GM23338 (cell line): ENCODE measurements at regions not wholly inside any gene's neighbourhood (a gene's known extent, or its start where the extent isn't known, plus 50 kb on each side); places are given as distances from the start of the nearest gene placed in this dataset.

Experiments
- ATAC-seq: fragments of 200-7000 bp; cut with Tn5 transposase; 3 replicates; pipeline ENCODE4 v1.9.1; 2020
- DNase-seq: peaks from one replicate; pipeline ENCODE4 v3.0.0-alpha.2; 2015; ENCODE audit warnings: low spot score
- H2AFZ ChIP-seq: fragments of 200-600 bp; sonication (generic); 2 replicates; pipeline ENCODE4 v1.8.0; 2016; ENCODE audit warnings: antibody characterized with exemption, mild to moderate bottlenecking, moderate library complexity
- H3F3A ChIP-seq: fragments of 200-600 bp; sonication (generic); replicated peaks from 2 replicates; pipeline ENCODE4 v1.8.0; 2017; ENCODE audit warnings: antibody characterized with exemption, mixed run types, low read depth
- H3K27ac ChIP-seq: fragments of 200-600 bp; sonication (generic); 2 replicates; pipeline ENCODE4 v1.6.1; 2016; ENCODE audit warnings: low read depth
- H3K27me3 ChIP-seq: fragments of 200-600 bp; sonication (generic); 2 replicates; pipeline ENCODE4 v1.8.0; 2016; ENCODE audit warnings: mild to moderate bottlenecking, mixed run types, moderate library complexity; ENCODE audit not compliant: insufficient read depth
- H3K36me3 ChIP-seq: fragments of 200-600 bp; sonication (generic); 2 replicates; pipeline ENCODE4 v1.8.0; 2016; ENCODE audit warnings: mild to moderate bottlenecking; ENCODE audit not compliant: insufficient read depth
- H3K4me1 ChIP-seq: fragments of 200-600 bp; sonication (generic); 2 replicates; pipeline ENCODE4 v1.8.0; 2016; ENCODE audit warnings: mild to moderate bottlenecking, moderate library complexity; ENCODE audit not compliant: insufficient read depth
- H3K4me2 ChIP-seq: fragments of 200-600 bp; sonication (generic); 2 replicates; pipeline ENCODE4 v1.7.1; 2017; ENCODE audit warnings: mixed run types
- H3K4me3 ChIP-seq: fragments of 200-600 bp; sonication (generic); 2 replicates; pipeline ENCODE4 v1.6.1; 2016; ENCODE audit warnings: mixed run types
- H3K79me2 ChIP-seq: fragments of 200-600 bp; sonication (generic); replicated peaks from 2 replicates; pipeline ENCODE4 v1.8.0; 2017; ENCODE audit warnings: mild to moderate bottlenecking; ENCODE audit not compliant: insufficient read depth
- H3K9me2 ChIP-seq: fragments of 200-600 bp; sonication (generic); 2 replicates; pipeline ENCODE4 v1.8.0; 2017; ENCODE audit not compliant: insufficient read depth
- H4K20me1 ChIP-seq: fragments of 200-600 bp; sonication (generic); replicated peaks from 2 replicates; pipeline ENCODE4 v1.8.0; 2017; ENCODE audit warnings: mild to moderate bottlenecking; ENCODE audit not compliant: insufficient read depth
- H3K27ac Mint-ChIP-seq: 2 replicates; pipeline ENCODE4 v1.8.0; 2020; ENCODE audit warnings: inconsistent platforms, mild to moderate bottlenecking, moderate library complexity, mixed read lengths
- H3K27me3 Mint-ChIP-seq: 3 replicates; pipeline ENCODE4 v1.8.0; 2022; ENCODE audit warnings: low read depth, mild to moderate bottlenecking, moderate library complexity, mixed read lengths, inconsistent platforms; ENCODE audit not compliant: insufficient read depth, poor library complexity
- H3K36me3 Mint-ChIP-seq: 3 replicates; pipeline ENCODE4 v1.8.0; 2021; ENCODE audit warnings: low read depth, mild to moderate bottlenecking, inconsistent platforms, moderate library complexity, mixed read lengths
- H3K4me1 Mint-ChIP-seq: 3 replicates; pipeline ENCODE4 v1.8.0; 2020; ENCODE audit warnings: mild to moderate bottlenecking, inconsistent platforms, mixed read lengths
- H3K4me3 Mint-ChIP-seq: 3 replicates; pipeline ENCODE4 v1.8.0; 2021; ENCODE audit warnings: moderate library complexity, mild to moderate bottlenecking, inconsistent platforms, mixed read lengths
- H3K9me3 Mint-ChIP-seq: 3 replicates; pipeline ENCODE4 v1.8.0; 2020; ENCODE audit warnings: moderate library complexity, mild to moderate bottlenecking, inconsistent platforms, mixed read lengths
- CREB1 ChIP-seq: fragments of 250-450 bp; sonication (Bioruptor Pico); IDR thresholded peaks from 2 replicates; pipeline ENCODE4 v1.5.0; 2020; ENCODE audit warnings: low read depth, mild to moderate bottlenecking, moderate library complexity
- CTCF ChIP-seq, 2 experiments: fragments of 200-600 bp in 1 of 2; sonication (generic) in 1 of 2; conservative IDR thresholded peaks; 2 replicates each; pipeline versions ENCODE4 v1.5.1 to v1.6.1; 2016 to 2017; ENCODE audit warnings: antibody characterized with exemption in 2 of 2, low read depth in 2 of 2, mild to moderate bottlenecking in 2 of 2, moderate library complexity in 1 of 2
- ETS1 ChIP-seq: IDR thresholded peaks from 2 replicates; pipeline ENCODE4 v1.6.1; 2016; ENCODE audit warnings: antibody characterized with exemption
- EZH2 ChIP-seq: fragments of 200-600 bp; sonication (generic); IDR thresholded peaks from one replicate; pipeline ENCODE4 v1.8.0; 2017; ENCODE audit warnings: antibody characterized with exemption, mild to moderate bottlenecking, low read depth; ENCODE audit not compliant: unreplicated experiment
- EZH2phosphoT487 ChIP-seq: fragments of 200-600 bp; sonication (generic); IDR thresholded peaks from one replicate; pipeline ENCODE4 v1.8.1; 2018; ENCODE audit warnings: antibody characterized with exemption; ENCODE audit not compliant: unreplicated experiment
- JUNB ChIP-seq: IDR thresholded peaks from one replicate; pipeline ENCODE4 v1.6.1; 2016; ENCODE audit warnings: antibody characterized with exemption; ENCODE audit not compliant: unreplicated experiment
- POLR2AphosphoS5 ChIP-seq: IDR thresholded peaks from 2 replicates; pipeline ENCODE4 v1.6.1; 2016; ENCODE audit warnings: antibody characterized with exemption, low read depth
- STAT1 ChIP-seq: IDR thresholded peaks from one replicate; pipeline ENCODE4 v1.6.1; 2016; ENCODE audit warnings: antibody characterized with exemption; ENCODE audit not compliant: unreplicated experiment
- ZNF114 ChIP-seq: fragments of 250-450 bp; sonication (Bioruptor Pico); IDR thresholded peaks from 2 replicates; pipeline ENCODE4 v1.5.0; 2020; ENCODE audit warnings: mild to moderate bottlenecking, moderate library complexity
- ZNF331 ChIP-seq: fragments of 250-450 bp; sonication (Bioruptor Pico); IDR thresholded peaks from 2 replicates; pipeline ENCODE4 v1.5.0; 2020; ENCODE audit warnings: low read depth, mild to moderate bottlenecking, moderate library complexity
- TF ChIP-seq, protein P1 (sequence below): fragments of 250-450 bp; sonication (Bioruptor Pico); IDR thresholded peaks from 2 replicates; pipeline ENCODE4 v1.5.0; 2020; ENCODE audit warnings: mild to moderate bottlenecking, moderate library complexity
- TF ChIP-seq, protein P2 (sequence below): IDR thresholded peaks from one replicate; pipeline ENCODE4 v1.6.1; 2018; ENCODE audit warnings: antibody characterized with exemption; ENCODE audit not compliant: unreplicated experiment

DNA sequence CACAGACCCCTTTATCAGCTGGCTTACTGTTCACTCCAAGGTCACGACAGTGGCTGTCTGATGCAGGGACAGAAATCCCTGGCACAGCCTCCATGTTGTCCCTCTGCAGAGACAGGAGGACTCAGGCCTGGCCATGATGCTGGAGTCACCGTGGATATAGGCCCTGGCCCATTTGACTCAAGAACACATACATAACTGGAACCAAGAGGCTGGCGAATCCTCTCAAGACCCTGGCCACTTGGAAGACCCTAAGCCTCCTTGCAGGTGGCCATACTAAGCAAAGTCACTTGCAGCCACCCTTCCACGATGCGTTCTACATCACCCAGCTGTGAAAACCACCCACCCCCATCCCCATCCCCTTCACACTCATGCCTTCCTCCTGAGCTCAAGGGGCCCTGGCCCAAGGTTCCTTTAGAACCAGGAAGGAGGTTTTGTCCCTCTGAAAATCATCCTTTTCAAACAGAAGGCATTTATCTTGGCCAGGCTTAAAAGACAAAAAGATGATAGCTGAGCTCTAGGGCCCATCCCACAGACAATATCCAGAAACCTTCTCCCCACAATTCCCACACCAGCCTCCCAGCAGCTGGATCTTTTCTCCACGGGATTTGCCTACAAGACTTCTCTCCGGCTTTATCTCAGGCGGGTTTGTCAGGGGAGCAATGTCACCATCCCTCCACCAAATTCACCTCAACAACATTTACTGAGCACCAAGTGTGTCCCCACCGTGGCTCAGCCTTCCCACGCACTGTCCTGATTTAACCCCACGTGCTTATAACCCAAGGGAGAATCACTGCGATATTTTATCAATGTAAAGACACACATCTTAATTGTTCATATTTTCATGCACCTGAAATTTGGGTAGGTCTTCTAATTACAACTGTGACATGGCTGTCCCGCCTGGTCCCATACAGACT, 123.4 kb upstream of the SERPIND1 start:
- H3K4me1 Mint-ChIP-seq, result no peaks in the 10 kb centered on the region
- no peak overlapping the region for H3K27ac Mint-ChIP-seq
- DNase-seq (no peak), ATAC-seq (no peak)
- H3K36me3 Mint-ChIP-seq, result no peaks in the 10 kb centered on the region
- Histone ChIP-seq H3K27ac (no peak overlapping the region), H3F3A (no peaks in the 10 kb centered on the region), H3K4me2 (no peak overlapping the region), H3K4me1 (no peaks in the 10 kb centered on the region), H3K9me2 (no peaks in the 10 kb centered on the region), H3K79me2 (no peaks in the 10 kb centered on the region), H3K4me3 (no peak overlapping the region), H2AFZ (no peak overlapping the region), H4K20me1 (no peaks in the 10 kb centered on the region), H3K27me3 (no peaks in the 10 kb centered on the region), H3K36me3 (no peaks in the 10 kb centered on the region)
- no peak overlapping the region for H3K4me3 Mint-ChIP-seq
- no peak for TF ChIP-seq ZNF331 (CRISPR knock-in tag)
- no peak for TF ChIP-seq ZNF114
- no peak for TF ChIP-seq EZH2phosphoT487
- no peak for TF ChIP-seq CREB1 (CRISPR knock-in tag)
- TF ChIP-seq POLR2AphosphoS5, result no peak
- no peak for TF ChIP-seq EZH2
- TF ChIP-seq, protein P1, sequence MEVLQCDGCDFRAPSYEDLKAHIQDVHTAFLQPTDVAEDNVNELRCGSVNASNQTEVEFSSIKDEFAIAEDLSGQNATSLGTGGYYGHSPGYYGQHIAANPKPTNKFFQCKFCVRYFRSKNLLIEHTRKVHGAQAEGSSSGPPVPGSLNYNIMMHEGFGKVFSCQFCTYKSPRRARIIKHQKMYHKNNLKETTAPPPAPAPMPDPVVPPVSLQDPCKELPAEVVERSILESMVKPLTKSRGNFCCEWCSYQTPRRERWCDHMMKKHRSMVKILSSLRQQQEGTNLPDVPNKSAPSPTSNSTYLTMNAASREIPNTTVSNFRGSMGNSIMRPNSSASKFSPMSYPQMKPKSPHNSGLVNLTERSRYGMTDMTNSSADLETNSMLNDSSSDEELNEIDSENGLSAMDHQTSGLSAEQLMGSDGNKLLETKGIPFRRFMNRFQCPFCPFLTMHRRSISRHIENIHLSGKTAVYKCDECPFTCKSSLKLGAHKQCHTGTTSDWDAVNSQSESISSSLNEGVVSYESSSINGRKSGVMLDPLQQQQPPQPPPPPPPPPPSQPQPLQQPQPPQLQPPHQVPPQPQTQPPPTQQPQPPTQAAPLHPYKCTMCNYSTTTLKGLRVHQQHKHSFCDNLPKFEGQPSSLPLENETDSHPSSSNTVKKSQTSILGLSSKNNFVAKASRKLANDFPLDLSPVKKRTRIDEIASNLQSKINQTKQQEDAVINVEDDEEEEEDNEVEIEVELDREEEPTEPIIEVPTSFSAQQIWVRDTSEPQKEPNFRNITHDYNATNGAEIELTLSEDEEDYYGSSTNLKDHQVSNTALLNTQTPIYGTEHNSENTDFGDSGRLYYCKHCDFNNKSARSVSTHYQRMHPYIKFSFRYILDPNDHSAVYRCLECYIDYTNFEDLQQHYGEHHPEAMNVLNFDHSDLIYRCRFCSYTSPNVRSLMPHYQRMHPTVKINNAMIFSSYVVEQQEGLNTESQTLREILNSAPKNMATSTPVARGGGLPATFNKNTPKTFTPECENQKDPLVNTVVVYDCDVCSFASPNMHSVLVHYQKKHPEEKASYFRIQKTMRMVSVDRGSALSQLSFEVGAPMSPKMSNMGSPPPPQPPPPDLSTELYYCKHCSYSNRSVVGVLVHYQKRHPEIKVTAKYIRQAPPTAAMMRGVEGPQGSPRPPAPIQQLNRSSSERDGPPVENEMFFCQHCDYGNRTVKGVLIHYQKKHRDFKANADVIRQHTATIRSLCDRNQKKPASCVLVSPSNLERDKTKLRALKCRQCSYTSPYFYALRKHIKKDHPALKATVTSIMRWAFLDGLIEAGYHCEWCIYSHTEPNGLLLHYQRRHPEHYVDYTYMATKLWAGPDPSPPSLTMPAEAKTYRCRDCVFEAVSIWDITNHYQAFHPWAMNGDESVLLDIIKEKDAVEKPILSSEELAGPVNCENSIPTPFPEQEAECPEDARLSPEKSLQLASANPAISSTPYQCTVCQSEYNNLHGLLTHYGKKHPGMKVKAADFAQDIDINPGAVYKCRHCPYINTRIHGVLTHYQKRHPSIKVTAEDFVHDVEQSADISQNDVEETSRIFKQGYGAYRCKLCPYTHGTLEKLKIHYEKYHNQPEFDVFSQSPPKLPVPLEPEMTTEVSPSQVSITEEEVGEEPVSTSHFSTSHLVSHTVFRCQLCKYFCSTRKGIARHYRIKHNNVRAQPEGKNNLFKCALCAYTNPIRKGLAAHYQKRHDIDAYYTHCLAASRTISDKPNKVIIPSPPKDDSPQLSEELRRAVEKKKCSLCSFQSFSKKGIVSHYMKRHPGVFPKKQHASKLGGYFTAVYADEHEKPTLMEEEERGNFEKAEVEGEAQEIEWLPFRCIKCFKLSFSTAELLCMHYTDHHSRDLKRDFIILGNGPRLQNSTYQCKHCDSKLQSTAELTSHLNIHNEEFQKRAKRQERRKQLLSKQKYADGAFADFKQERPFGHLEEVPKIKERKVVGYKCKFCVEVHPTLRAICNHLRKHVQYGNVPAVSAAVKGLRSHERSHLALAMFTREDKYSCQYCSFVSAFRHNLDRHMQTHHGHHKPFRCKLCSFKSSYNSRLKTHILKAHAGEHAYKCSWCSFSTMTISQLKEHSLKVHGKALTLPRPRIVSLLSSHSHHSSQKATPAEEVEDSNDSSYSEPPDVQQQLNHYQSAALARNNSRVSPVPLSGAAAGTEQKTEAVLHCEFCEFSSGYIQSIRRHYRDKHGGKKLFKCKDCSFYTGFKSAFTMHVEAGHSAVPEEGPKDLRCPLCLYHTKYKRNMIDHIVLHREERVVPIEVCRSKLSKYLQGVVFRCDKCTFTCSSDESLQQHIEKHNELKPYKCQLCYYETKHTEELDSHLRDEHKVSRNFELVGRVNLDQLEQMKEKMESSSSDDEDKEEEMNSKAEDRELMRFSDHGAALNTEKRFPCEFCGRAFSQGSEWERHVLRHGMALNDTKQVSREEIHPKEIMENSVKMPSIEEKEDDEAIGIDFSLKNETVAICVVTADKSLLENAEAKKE (CRISPR knock-in tag), result no peak
- TF ChIP-seq, protein P2, sequence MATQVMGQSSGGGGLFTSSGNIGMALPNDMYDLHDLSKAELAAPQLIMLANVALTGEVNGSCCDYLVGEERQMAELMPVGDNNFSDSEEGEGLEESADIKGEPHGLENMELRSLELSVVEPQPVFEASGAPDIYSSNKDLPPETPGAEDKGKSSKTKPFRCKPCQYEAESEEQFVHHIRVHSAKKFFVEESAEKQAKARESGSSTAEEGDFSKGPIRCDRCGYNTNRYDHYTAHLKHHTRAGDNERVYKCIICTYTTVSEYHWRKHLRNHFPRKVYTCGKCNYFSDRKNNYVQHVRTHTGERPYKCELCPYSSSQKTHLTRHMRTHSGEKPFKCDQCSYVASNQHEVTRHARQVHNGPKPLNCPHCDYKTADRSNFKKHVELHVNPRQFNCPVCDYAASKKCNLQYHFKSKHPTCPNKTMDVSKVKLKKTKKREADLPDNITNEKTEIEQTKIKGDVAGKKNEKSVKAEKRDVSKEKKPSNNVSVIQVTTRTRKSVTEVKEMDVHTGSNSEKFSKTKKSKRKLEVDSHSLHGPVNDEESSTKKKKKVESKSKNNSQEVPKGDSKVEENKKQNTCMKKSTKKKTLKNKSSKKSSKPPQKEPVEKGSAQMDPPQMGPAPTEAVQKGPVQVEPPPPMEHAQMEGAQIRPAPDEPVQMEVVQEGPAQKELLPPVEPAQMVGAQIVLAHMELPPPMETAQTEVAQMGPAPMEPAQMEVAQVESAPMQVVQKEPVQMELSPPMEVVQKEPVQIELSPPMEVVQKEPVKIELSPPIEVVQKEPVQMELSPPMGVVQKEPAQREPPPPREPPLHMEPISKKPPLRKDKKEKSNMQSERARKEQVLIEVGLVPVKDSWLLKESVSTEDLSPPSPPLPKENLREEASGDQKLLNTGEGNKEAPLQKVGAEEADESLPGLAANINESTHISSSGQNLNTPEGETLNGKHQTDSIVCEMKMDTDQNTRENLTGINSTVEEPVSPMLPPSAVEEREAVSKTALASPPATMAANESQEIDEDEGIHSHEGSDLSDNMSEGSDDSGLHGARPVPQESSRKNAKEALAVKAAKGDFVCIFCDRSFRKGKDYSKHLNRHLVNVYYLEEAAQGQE, result no peak
- no peak for TF ChIP-seq ETS1
- TF ChIP-seq JUNB, result no peak
- TF ChIP-seq CTCF (conservative IDR thresholded peaks at IDR 0.05; ENCODE audit: low read depth in 2 of 2), result no peak
- TF ChIP-seq STAT1, result no peak
- H3K27me3 Mint-ChIP-seq, result peaks cover 2% of the 10 kb centered on the region
- H3K9me3 Mint-ChIP-seq, result no peaks in the 10 kb centered on the region; the same call in 2 of the 3 replicates
